ENCODE measurements at regions not wholly inside any gene's neighbourhood (a gene's known extent, or its start where the extent isn't known, plus 50 kb on each side); places are given as distances from the start of the nearest gene placed in this dataset.

DNA sequence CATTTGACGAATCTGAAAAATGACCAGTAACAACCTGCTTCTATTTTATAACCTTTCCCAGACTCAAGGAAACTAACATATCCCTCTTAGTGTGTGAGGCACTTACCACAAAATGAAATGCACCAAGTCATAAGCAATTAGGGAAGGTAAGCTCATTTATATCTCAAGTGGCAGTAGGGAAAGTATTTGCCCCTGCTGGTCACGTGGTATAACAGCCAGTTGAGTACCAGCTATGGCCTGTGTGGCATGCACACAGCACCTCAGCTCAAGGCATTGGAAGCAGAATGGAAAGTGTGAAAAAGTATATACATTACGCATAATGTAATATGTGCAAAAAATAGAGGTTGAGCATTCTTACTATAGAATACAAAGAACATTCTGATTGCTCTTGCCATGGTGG, 178.3 kb upstream of the GYPA start:
- DNase-seq (ENCODE audit: extremely low spot score, unreplicated experiment) = no peak
- Mint-ChIP-seq H3K27me3 (no peaks in the 10 kb centered on the region), H3K9me3 (peaks cover 9% of the 10 kb centered on the region), H3K27ac (no peak overlapping the region), H3K36me3 (peaks cover 5% of the 10 kb centered on the region), H3K4me3 (no peak overlapping the region), H3K4me1 (ENCODE audit: unreplicated experiment) (no peaks in the 10 kb centered on the region)
- TF ChIP-seq, protein P1, sequence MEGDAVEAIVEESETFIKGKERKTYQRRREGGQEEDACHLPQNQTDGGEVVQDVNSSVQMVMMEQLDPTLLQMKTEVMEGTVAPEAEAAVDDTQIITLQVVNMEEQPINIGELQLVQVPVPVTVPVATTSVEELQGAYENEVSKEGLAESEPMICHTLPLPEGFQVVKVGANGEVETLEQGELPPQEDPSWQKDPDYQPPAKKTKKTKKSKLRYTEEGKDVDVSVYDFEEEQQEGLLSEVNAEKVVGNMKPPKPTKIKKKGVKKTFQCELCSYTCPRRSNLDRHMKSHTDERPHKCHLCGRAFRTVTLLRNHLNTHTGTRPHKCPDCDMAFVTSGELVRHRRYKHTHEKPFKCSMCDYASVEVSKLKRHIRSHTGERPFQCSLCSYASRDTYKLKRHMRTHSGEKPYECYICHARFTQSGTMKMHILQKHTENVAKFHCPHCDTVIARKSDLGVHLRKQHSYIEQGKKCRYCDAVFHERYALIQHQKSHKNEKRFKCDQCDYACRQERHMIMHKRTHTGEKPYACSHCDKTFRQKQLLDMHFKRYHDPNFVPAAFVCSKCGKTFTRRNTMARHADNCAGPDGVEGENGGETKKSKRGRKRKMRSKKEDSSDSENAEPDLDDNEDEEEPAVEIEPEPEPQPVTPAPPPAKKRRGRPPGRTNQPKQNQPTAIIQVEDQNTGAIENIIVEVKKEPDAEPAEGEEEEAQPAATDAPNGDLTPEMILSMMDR (conservative IDR thresholded peaks at IDR 0.05) = no peak

DNA sequence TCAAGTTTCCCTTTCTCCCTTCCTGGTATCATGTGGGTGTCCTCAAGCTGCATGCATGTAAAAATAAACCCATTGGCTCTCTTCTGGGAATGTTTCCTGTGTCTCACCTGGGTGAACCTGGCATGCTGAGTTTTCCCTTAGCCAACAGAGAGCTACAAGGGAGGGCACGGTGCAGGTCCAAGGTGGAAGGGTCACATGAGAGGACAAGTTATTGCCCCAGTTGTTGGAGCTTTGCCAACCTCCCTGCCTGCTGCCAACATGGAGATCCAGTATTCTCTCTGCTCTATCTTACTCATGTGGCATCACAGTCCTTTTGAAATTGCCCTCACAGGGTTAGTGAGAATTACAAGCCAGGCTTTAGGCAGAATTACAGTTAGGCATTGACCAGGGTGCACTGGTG, 196.1 kb upstream of the GYPA start:
- TF ChIP-seq, protein P1 (conservative IDR thresholded peaks at IDR 0.05) = no peak
- H3K9me3 Mint-ChIP-seq = peaks cover 17% of the 10 kb centered on the region

DNA sequence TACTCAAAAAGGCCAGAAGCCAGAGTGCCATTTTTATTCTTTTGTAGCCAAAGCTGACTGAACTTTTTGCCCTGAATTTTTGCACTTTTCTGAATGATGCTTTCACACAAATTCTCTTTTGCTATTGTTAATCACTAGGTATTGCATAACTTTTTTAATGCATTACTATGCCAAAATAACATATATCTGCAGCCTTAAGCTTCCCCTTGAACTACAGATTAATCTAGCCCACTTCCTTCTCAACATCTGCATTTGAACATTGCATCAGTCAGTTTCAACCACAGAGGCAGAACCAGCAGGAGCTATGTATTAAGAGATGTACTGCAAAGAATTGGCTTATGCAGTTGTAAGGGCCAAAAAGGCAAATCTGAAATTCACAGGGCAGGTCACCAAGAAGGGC, 197.6 kb upstream of the GYPA start:
- peaks cover 19% of the 10 kb centered on the region for H3K4me1 Mint-ChIP-seq (ENCODE audit: unreplicated experiment)
- H3K27ac Mint-ChIP-seq = peak overlapping the region; percentile 94
- TF ChIP-seq, protein P1 (conservative IDR thresholded peaks at IDR 0.05) = no peak
- DNase-seq (ENCODE audit: extremely low spot score, unreplicated experiment) = no peak
- H3K27me3 Mint-ChIP-seq = no peaks in the 10 kb centered on the region
- H3K36me3 Mint-ChIP-seq = no peaks in the 10 kb centered on the region
- peaks cover 17% of the 10 kb centered on the region for H3K9me3 Mint-ChIP-seq
- H3K4me3 Mint-ChIP-seq = no peak overlapping the region

More for the DNA sequence above, 196.1 kb upstream of the GYPA start:
- H3K4me1 Mint-ChIP-seq (ENCODE audit: unreplicated experiment) = peaks cover 15% of the 10 kb centered on the region
- H3K27ac Mint-ChIP-seq = no peak overlapping the region
- DNase-seq (ENCODE audit: extremely low spot score, unreplicated experiment) = no peak
- no peak overlapping the region for H3K4me3 Mint-ChIP-seq
- no peaks in the 10 kb centered on the region for H3K27me3 Mint-ChIP-seq
- no peaks in the 10 kb centered on the region for H3K36me3 Mint-ChIP-seq

DNA sequence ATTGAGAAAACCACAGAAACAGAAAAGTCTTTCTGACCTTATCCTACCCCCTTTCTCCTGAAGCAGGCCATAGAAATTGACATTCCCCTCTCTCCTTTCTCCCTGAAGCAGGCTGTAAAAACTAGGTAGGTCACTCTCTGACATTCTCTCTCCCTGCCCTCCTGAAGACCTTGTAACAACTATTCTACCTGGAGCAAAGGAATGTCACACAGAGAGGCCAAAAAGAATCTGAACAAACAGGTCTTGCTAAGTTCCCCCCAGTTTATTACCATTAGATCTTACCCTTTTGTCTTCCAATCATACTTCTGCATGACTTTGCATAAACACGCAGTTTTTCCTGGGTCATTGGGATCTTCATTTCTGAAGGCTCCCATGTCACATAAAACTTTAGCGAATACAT, 198.3 kb upstream of the GYPA start:
- no peaks in the 10 kb centered on the region for H3K36me3 Mint-ChIP-seq

DNA sequence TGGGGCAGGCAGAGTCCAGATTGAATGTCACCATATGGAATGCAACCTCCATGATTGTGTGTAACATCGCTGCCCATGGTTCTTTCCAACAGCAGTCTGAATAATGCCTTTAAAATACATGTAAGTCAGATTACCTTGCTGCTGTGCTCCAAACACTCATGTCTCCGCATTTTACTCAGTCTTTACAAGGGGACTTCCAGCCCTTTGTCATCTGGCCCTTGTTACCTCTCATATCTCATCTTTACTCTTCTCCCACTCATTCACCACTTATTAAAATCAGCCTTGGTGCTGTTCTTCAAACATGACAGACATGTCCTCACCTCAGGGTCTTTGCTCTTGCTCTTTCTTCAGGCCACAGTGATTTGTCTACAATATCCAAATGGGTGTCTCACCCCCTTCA, 200.4 kb upstream of the GYPA start:
- TF ChIP-seq, protein P1 (conservative IDR thresholded peaks at IDR 0.05) = no peak
- Mint-ChIP-seq H3K4me1 (ENCODE audit: unreplicated experiment) (peaks cover 19% of the 10 kb centered on the region), H3K27ac (no peak overlapping the region), H3K4me3 (no peak overlapping the region), H3K9me3 (peaks cover 17% of the 10 kb centered on the region), H3K27me3 (no peaks in the 10 kb centered on the region), H3K36me3 (no peaks in the 10 kb centered on the region)
- no peak for DNase-seq (ENCODE audit: extremely low spot score, unreplicated experiment)

More for the DNA sequence above, 198.3 kb upstream of the GYPA start:
- H3K4me3 Mint-ChIP-seq = peak overlapping the region; percentile 69
- TF ChIP-seq, protein P1 (conservative IDR thresholded peaks at IDR 0.05) = no peak
- no peaks in the 10 kb centered on the region for H3K27me3 Mint-ChIP-seq
- DNase-seq (ENCODE audit: extremely low spot score, unreplicated experiment) = no peak
- peak overlapping the region; percentile 94 for H3K27ac Mint-ChIP-seq
- H3K9me3 Mint-ChIP-seq = peaks cover 17% of the 10 kb centered on the region
- peaks cover 19% of the 10 kb centered on the region for H3K4me1 Mint-ChIP-seq (ENCODE audit: unreplicated experiment)

Measured in type B pancreatic cell (in vitro differentiated cells).